H1 (cell line): ENCODE measurements at regions not wholly inside any gene's neighbourhood (a gene's known extent, or its start where the extent isn't known, plus 50 kb on each side); places are given as distances from the start of the nearest gene placed in this dataset.
A peak's percentile ranks its signal among the peaks of the same experiment; 100 is the strongest.

Experiments used
- CTCF ChIA-PET: fragments of 300-600 bp; sonication (Branson Sonifier 250); formaldehyde crosslinking; loops from one replicate; lab custom pipeline; 2021; ENCODE audit not compliant: partially characterized antibody; lab: Charles Lee
- POLR2A ChIA-PET: fragments of 300-600 bp; sonication (Branson Sonifier 250); formaldehyde crosslinking; loops from one replicate; lab custom pipeline; 2021; ENCODE audit warnings: inconsistent platforms; ENCODE audit not compliant: partially characterized antibody; lab: Charles Lee
- DNase-seq, 2 experiments: peaks; one replicate each; pipeline versions ENCODE4 v3.0.0 to v3.0.0-alpha.2; 2010 to 2022; ENCODE audit warnings: low spot score in 2 of 2, low read depth in 1 of 2, mixed read lengths in 1 of 2
- FAIRE-seq: peaks from 2 replicates; lab custom pipeline; 2011; peaks lifted over from hg19 to GRCh38; lab: Jason Lieb, UNC
- H2AFZ ChIP-seq: 2 replicates; pipeline ENCODE4 v1.8.1; 2012; ENCODE audit warnings: low read length, inconsistent platforms
- H2AK5ac ChIP-seq: 2 replicates; pipeline ENCODE4 v1.6.1; 2013; ENCODE audit warnings: low read depth, low read length
- H2BK120ac ChIP-seq: replicated peaks from 2 replicates; pipeline ENCODE3; 2013; ENCODE audit warnings: low read depth, low read length, inconsistent platforms
- H2BK12ac ChIP-seq: 2 replicates; pipeline ENCODE4 v1.6.1; 2013; ENCODE audit warnings: low read depth, low read length
- H2BK15ac ChIP-seq: 2 replicates; pipeline ENCODE4 v1.6.1; 2013; ENCODE audit warnings: low read length
- H2BK20ac ChIP-seq: 2 replicates; pipeline ENCODE4 v1.6.1; 2013; ENCODE audit warnings: low read length
- H2BK5ac ChIP-seq: 2 replicates; pipeline ENCODE4 v1.6.1; 2013; ENCODE audit warnings: low read depth, low read length
- H3K14ac ChIP-seq: 2 replicates; pipeline ENCODE4 v1.6.1; 2013; ENCODE audit warnings: inconsistent platforms; ENCODE audit not compliant: insufficient read length
- H3K18ac ChIP-seq: 2 replicates; pipeline ENCODE4 v1.6.1; 2013; ENCODE audit warnings: low read length; ENCODE audit errors: extremely low read depth
- H3K23ac ChIP-seq: 2 replicates; pipeline ENCODE4 v1.6.1; 2013; ENCODE audit warnings: inconsistent platforms; ENCODE audit not compliant: insufficient read length
- H3K23me2 ChIP-seq: 2 replicates; pipeline ENCODE4 v1.6.1; 2013; ENCODE audit warnings: low read depth, low read length
- H3K27ac ChIP-seq: 2 replicates; pipeline ENCODE4 v1.6.1; 2011; ENCODE audit warnings: low read depth, low read length, inconsistent platforms
- H3K27me3 ChIP-seq, 4 experiments: replicated peaks in 1 of 4; 1 replicate in 1 of 4; 2 replicates in 3 of 4; pipeline versions ENCODE4 v1.6.1 to v1.8.1; 2011 to 2013; ENCODE audit warnings: low read length in 3 of 4, mild to moderate bottlenecking in 3 of 4, inconsistent platforms in 2 of 4, mixed read lengths in 2 of 4, moderate library complexity in 1 of 4; ENCODE audit not compliant: control insufficient read depth in 3 of 4, insufficient read depth in 3 of 4; ENCODE audit errors: extremely low read depth in 1 of 4
- H3K36me3 ChIP-seq, 4 experiments: 2 replicates each; pipeline versions ENCODE4 v1.6.1 to v1.8.1; 2011 to 2013; ENCODE audit warnings: mild to moderate bottlenecking in 4 of 4, low read length in 3 of 4, moderate library complexity in 2 of 4, control low read depth in 1 of 4, inconsistent platforms in 1 of 4; ENCODE audit not compliant: insufficient read depth in 4 of 4, control insufficient read depth in 2 of 4
- H3K4ac ChIP-seq: replicated peaks from 2 replicates; pipeline ENCODE3; 2013; ENCODE audit warnings: low read length, low read depth, mixed read lengths, inconsistent platforms; ENCODE audit not compliant: insufficient read length
- H3K4me1 ChIP-seq, 4 experiments: replicated peaks in 1 of 4; 1 replicate in 1 of 4; 2 replicates in 3 of 4; pipeline versions ENCODE4 v1.6.1 to v1.8.1; 2011 to 2013; ENCODE audit warnings: low read length in 3 of 4, inconsistent platforms in 2 of 4, mixed read lengths in 1 of 4; ENCODE audit not compliant: insufficient read depth in 4 of 4, control insufficient read depth in 3 of 4
- H3K4me2 ChIP-seq, 2 experiments: 2 replicates each; pipeline versions ENCODE4 v1.6.1 to v1.8.1; 2011 to 2013; ENCODE audit warnings: low read depth in 2 of 2, low read length in 2 of 2, control low read depth in 1 of 2, inconsistent platforms in 1 of 2, mild to moderate bottlenecking in 1 of 2; ENCODE audit not compliant: insufficient read depth in 1 of 2
- H3K4me3 ChIP-seq, 4 experiments: fragments of 200-600, 300-600 bp in 1 of 4; sonication (generic), shearing (Covaris generic), sonication (Bioruptor Twin) in 1 of 4; 2 replicates each; pipeline versions ENCODE4 v1.5.1 to v1.8.1; 2011 to 2016; ENCODE audit warnings: low read length in 4 of 4, low read depth in 3 of 4, control low read depth in 2 of 4, inconsistent platforms in 2 of 4, mild to moderate bottlenecking in 2 of 4, mixed read lengths in 1 of 4, moderate library complexity in 1 of 4; ENCODE audit not compliant: insufficient read depth in 2 of 4; ENCODE audit errors: extremely low read depth in 1 of 4
- H3K56ac ChIP-seq: replicated peaks from 2 replicates; pipeline ENCODE3; 2013; ENCODE audit warnings: low read depth, mild to moderate bottlenecking, mixed read lengths, low read length, inconsistent platforms; ENCODE audit not compliant: insufficient read length
- H3K79me1 ChIP-seq: 2 replicates; pipeline ENCODE4 v1.6.1; 2013; ENCODE audit warnings: low read depth, low read length, control low read depth
- H3K79me2 ChIP-seq, 2 experiments: 2 replicates each; pipeline versions ENCODE4 v1.6.1 to v1.8.1; 2012 to 2013; ENCODE audit warnings: low read length in 2 of 2, mild to moderate bottlenecking in 2 of 2, inconsistent platforms in 1 of 2; ENCODE audit not compliant: insufficient read depth in 2 of 2, control insufficient read depth in 1 of 2
- H3K9ac ChIP-seq, 4 experiments: replicated peaks in 1 of 4; 1 replicate in 1 of 4; 2 replicates in 3 of 4; pipeline versions ENCODE4 v1.6.1 to v1.8.1; 2011 to 2013; ENCODE audit warnings: low read depth in 3 of 4, low read length in 3 of 4, control low read depth in 2 of 4, mild to moderate bottlenecking in 2 of 4, moderate library complexity in 2 of 4, inconsistent platforms in 1 of 4; ENCODE audit errors: extremely low read depth in 1 of 4
- H3K9me3 ChIP-seq, 2 experiments: 2 replicates each; pipeline versions ENCODE4 v1.6.1 to v1.8.1; 2012 to 2013; ENCODE audit warnings: mild to moderate bottlenecking in 2 of 2, moderate library complexity in 2 of 2, control low read depth in 1 of 2, inconsistent platforms in 1 of 2, low read depth in 1 of 2, low read length in 1 of 2, mixed read lengths in 1 of 2; ENCODE audit not compliant: insufficient read depth in 2 of 2
- H4K20me1 ChIP-seq, 2 experiments: replicated peaks in 1 of 2; 2 replicates each; pipeline versions ENCODE3 to v1.8.1; 2011 to 2013; ENCODE audit warnings: inconsistent platforms in 2 of 2, low read length in 2 of 2, mild to moderate bottlenecking in 1 of 2; ENCODE audit not compliant: insufficient read depth in 2 of 2, control insufficient read depth in 1 of 2
- H4K5ac ChIP-seq: 2 replicates; pipeline ENCODE4 v1.6.1; 2013; ENCODE audit warnings: low read length, low read depth, mixed read lengths, inconsistent platforms; ENCODE audit not compliant: insufficient read length
- H4K8ac ChIP-seq: 2 replicates; pipeline ENCODE4 v1.8.0; 2013; ENCODE audit warnings: mild to moderate bottlenecking, moderate library complexity, low read length, inconsistent platforms; ENCODE audit not compliant: insufficient read depth; ENCODE audit errors: extremely low read depth
- H4K91ac ChIP-seq: replicated peaks from 2 replicates; pipeline ENCODE3; 2013; ENCODE audit warnings: low read length, mixed read lengths, inconsistent platforms; ENCODE audit not compliant: insufficient read length
- EP300 ChIP-seq, 2 experiments: IDR thresholded peaks; 1 replicate in 1 of 2; 2 replicates in 1 of 2; pipeline ENCODE4 v1.6.1; 2011 to 2012; ENCODE audit warnings: low read depth in 2 of 2, low read length in 2 of 2, mild to moderate bottlenecking in 2 of 2, borderline replicate concordance in 1 of 2, inconsistent platforms in 1 of 2, moderate library complexity in 1 of 2
- FOSL1 ChIP-seq: IDR thresholded peaks from 2 replicates; pipeline ENCODE4 v1.6.1; 2011; ENCODE audit warnings: mild to moderate bottlenecking, low read depth, low read length, moderate library complexity; ENCODE audit not compliant: insufficient read depth
- KDM4A ChIP-seq: IDR thresholded peaks from one replicate; pipeline ENCODE4 v1.7.1; 2012; ENCODE audit warnings: low read depth, mild to moderate bottlenecking, moderate library complexity, low read length, inconsistent platforms; ENCODE audit not compliant: severe bottlenecking
- MAX ChIP-seq: IDR thresholded peaks from 2 replicates; pipeline ENCODE4 v1.6.1; 2012; ENCODE audit warnings: inconsistent platforms
- NANOG ChIP-seq: IDR thresholded peaks from 2 replicates; pipeline ENCODE4 v1.6.1; 2011; ENCODE audit warnings: low read length, low read depth, mild to moderate bottlenecking, inconsistent platforms; ENCODE audit not compliant: insufficient read depth, poor library complexity, severe bottlenecking
- POLR2A ChIP-seq, 2 experiments: IDR thresholded peaks; 1 replicate in 1 of 2; 2 replicates in 1 of 2; pipeline ENCODE4 v1.6.1; 2011; ENCODE audit warnings: low read depth in 2 of 2, low read length in 2 of 2, mild to moderate bottlenecking in 2 of 2; ENCODE audit errors: control extremely low read depth in 1 of 2
- RFX5 ChIP-seq: IDR thresholded peaks from 2 replicates; pipeline ENCODE4 v1.6.1; 2011; ENCODE audit warnings: low read depth, low read length, improper control_type of control experiment, borderline replicate concordance
- SIN3A ChIP-seq, 2 experiments: IDR thresholded peaks in 1 of 2; conservative IDR thresholded peaks in 1 of 2; 2 replicates each; pipeline ENCODE4 v1.6.1; 2011 to 2012; ENCODE audit warnings: low read length in 2 of 2, improper control_type of control experiment in 1 of 2, low read depth in 1 of 2, mild to moderate bottlenecking in 1 of 2
- TAF7 ChIP-seq: optimal IDR thresholded peaks from 2 replicates; pipeline ENCODE3; 2011; ENCODE audit warnings: low read depth, mild to moderate bottlenecking, inconsistent platforms, low read length, moderate library complexity, borderline replicate concordance
- TCF12 ChIP-seq: IDR thresholded peaks from 2 replicates; pipeline ENCODE4 v1.6.1; 2011; ENCODE audit warnings: low read depth, mild to moderate bottlenecking, low read length
- WGBS, 2 experiments: shearing (Covaris generic) in 1 of 2; methylation state at CpG; one replicate each; pipeline versions ENCODE4 v1.1.6 to v1.1.7; 2013 to 2015; ENCODE audit warnings: low lambda C conversion rate in 2 of 2, mixed read lengths in 2 of 2, inconsistent platforms in 1 of 2, low coverage in 1 of 2, missing lambda C conversion rate in 1 of 2; ENCODE audit not compliant: insufficient replicate concordance in 2 of 2, insufficient coverage in 1 of 2, insufficient read length in 1 of 2; ENCODE audit errors: extremely low coverage in 1 of 2, missing lambda C conversion rate in 1 of 2; 5-methylcytosine and 5-hydroxymethylcytosine counted together

- H3K4me2 ChIP-seq = 0 out of 4 replicates have a peak overlapping the region, but pooled peaks of 1 of the 2 experiments have one; percentile 6
- no peak overlapping the region for H3K23ac ChIP-seq
- no peak overlapping the region for H3K27ac ChIP-seq
- peak overlapping the region; percentile 30; the same call in 1 of the 2 replicates for H2BK12ac ChIP-seq
- DNase-seq (peak in 1 of 2 experiments; percentile 53), FAIRE-seq (no peak)
- peaks cover 1 to 19% (median 12%) of the 10 kb centered on the region in 4 experiments; a peak in 5 of 7 replicates for H3K4me1 ChIP-seq
- H3K79me2 ChIP-seq = no peaks in the 10 kb centered on the region
- H2BK20ac ChIP-seq = no peak overlapping the region
- no peaks in the 10 kb centered on the region for H3K23me2 ChIP-seq
- no peak overlapping the region for H2BK120ac ChIP-seq
- peak overlapping the region; percentile 89 for H2AFZ ChIP-seq
- no peaks in the 10 kb centered on the region; a peak in 1 of 7 replicates for H3K27me3 ChIP-seq
- no peaks in the 10 kb centered on the region for H3K36me3 ChIP-seq
- H2AK5ac ChIP-seq = no peak overlapping the region
- WGBS, 2 experiments = 75% methylated on average over 22 of the region's 22 CpGs; no CpG with 5 or more reads in 1 of the 2 experiments
- H3K79me1 ChIP-seq = no peaks in the 10 kb centered on the region
- ChIA-PET POLR2A (no interaction called here), CTCF (interaction anchor here (0.5 to 1.6 kb wide), 6 partner anchors 9 to 285 kb away, joined by 3 to 4 read pairs (median 4); no protein-coding TSS in a partner anchor)
- peak overlapping the region; percentile 12 for H4K91ac ChIP-seq
- H3K9me3 ChIP-seq = no peaks in the 10 kb centered on the region
- no peak overlapping the region; the same call in 1 of the 2 replicates for H3K18ac ChIP-seq
- H2BK5ac ChIP-seq = no peak overlapping the region
- H3K4me3 ChIP-seq = no peak overlapping the region
- H2BK15ac ChIP-seq = no peak overlapping the region; the same call in 1 of the 2 replicates
- H3K9ac ChIP-seq = no peak overlapping the region
- peak overlapping the region; percentile 15 for H3K4ac ChIP-seq
- H3K14ac ChIP-seq = no peak overlapping the region
- no peak overlapping the region for H3K56ac ChIP-seq
- no peak overlapping the region for H4K5ac ChIP-seq
- no peaks in the 10 kb centered on the region for H4K20me1 ChIP-seq
- H4K8ac ChIP-seq = no peak overlapping the region; the same call in 1 of the 2 replicates
- TF ChIP-seq FOSL1 (no peak), EP300 (IDR thresholded peaks at IDR 0.05; ENCODE audit: borderline replicate concordance in 1 of 2, low read depth in 2 of 2, low read length in 2 of 2) (no peak), SIN3A (conservative IDR thresholded peaks at IDR 0.05 in 1 of 2, IDR thresholded peaks at IDR 0.05 in 1 of 2; ENCODE audit: low read depth in 1 of 2, low read length in 2 of 2) (no peak), KDM4A (no peak), TCF12 (no peak), POLR2A (IDR thresholded peaks at IDR 0.05; ENCODE audit: control extremely low read depth in 1 of 2, low read depth in 2 of 2, low read length in 2 of 2) (no peak), RFX5 (no peak), TAF7 (no peak), MAX (peak; percentile 55; the same call in 1 of the 2 replicates), NANOG (no peak)
Measured at GRCh38 chr1:234772345-234773147, 162.6 kb upstream of the IRF2BP2 start.
